GM19452 (cell line): ENCODE measurements at regions not wholly inside any gene's neighbourhood (a gene's known extent, or its start where the extent isn't known, plus 50 kb on each side); places are given as distances from the start of the nearest gene placed in this dataset.
A peak's percentile ranks its signal among the peaks of the same experiment; 100 is the strongest.
"Not testable (repeated sequence)": the region's sequence is repeated elsewhere in the genome, so short reads cannot be mapped to it uniquely, and the experiment has no call there.

Source experiments
- ATAC-seq: cut with Tn5 transposase; IDR thresholded peaks from one replicate; pipeline ENCODE4 v1.9.1; 2021; ENCODE audit not compliant: unreplicated experiment

- no peak for ATAC-seq
Observed at GRCh38 chr12:25384038-25384892, 133.5 kb upstream of the KRAS start.

GRCh38 chr12:25382311-25383106 is 131.8 kb upstream of the KRAS start:
- ATAC-seq, result no peak

GRCh38 chr12:25377469-25378177 is 126.9 kb upstream of the KRAS start:
- ATAC-seq, result no peak

- ATAC-seq, result no peak
Observed at GRCh38 chr12:25376985-25377384, 126.3 kb upstream of the KRAS start.

GRCh38 chr12:25376407-25376806 is 125.7 kb upstream of the KRAS start:
- ATAC-seq, result no peak

- ATAC-seq, result no peak
Observed at GRCh38 chr12:25372969-25373817, 122.5 kb upstream of the KRAS start.

GRCh38 chr12:25372002-25372401 is 121.3 kb upstream of the KRAS start:
- ATAC-seq, result no peak

- no peak for ATAC-seq
Observed at GRCh38 chr12:25368557-25368956, 117.8 kb upstream of the KRAS start.

- no peak for ATAC-seq
Observed at GRCh38 chr12:25366122-25366521, 115.4 kb upstream of the KRAS start.

GRCh38 chr12:25365340-25365730 is 114.6 kb upstream of the KRAS start:
- peak; percentile 17 for ATAC-seq

GRCh38 chr12:25364529-25365339 is 114.0 kb upstream of the KRAS start:
- ATAC-seq, result peak; percentile 88

GRCh38 chr12:25362646-25363045 is 111.9 kb upstream of the KRAS start:
- ATAC-seq, result no peak

GRCh38 chr12:25361511-25361910 is 110.8 kb upstream of the KRAS start:
- no peak for ATAC-seq

GRCh38 chr12:25357595-25357994 is 106.9 kb upstream of the KRAS start:
- no peak for ATAC-seq

GRCh38 chr12:25352942-25353341 is 102.2 kb upstream of the KRAS start:
- ATAC-seq, result not testable (repeated sequence)

- no peak for ATAC-seq
Observed at GRCh38 chr12:25352083-25352918, 101.6 kb upstream of the KRAS start.

GRCh38 chr12:25348593-25348895 is 97.8 kb upstream of the KRAS start:
- ATAC-seq, result no peak

GRCh38 chr12:25347716-25348592 is 97.2 kb upstream of the KRAS start:
- no peak for ATAC-seq
